ENCODE measurements at regions not wholly inside any gene's neighbourhood (a gene's known extent, or its start where the extent isn't known, plus 50 kb on each side); places are given as distances from the start of the nearest gene placed in this dataset.

- no peak overlapping the region for H3K4me2 ChIP-seq (ENCODE audit: low read length)
- H3K36me3 ChIP-seq (ENCODE audit: insufficient read depth, low read length): no peaks in the 10 kb centered on the region
- no peaks in the 10 kb centered on the region for H3K79me2 ChIP-seq (replicated peaks; ENCODE audit: insufficient read depth, low read length)
- H3K9me3 ChIP-seq (ENCODE audit: low read length): no peaks in the 10 kb centered on the region
- no peak overlapping the region for H3K9ac ChIP-seq (ENCODE audit: low read length)
- no peak overlapping the region for H3K27ac ChIP-seq (ENCODE audit: low read length)
- H3K9me2 ChIP-seq (ENCODE audit: insufficient read depth, low read length): no peaks in the 10 kb centered on the region
- no peak for TF ChIP-seq TAF1 (IDR thresholded peaks at IDR 0.05; ENCODE audit: low read depth)
- no peak for TF ChIP-seq RAD21 (conservative IDR thresholded peaks at IDR 0.05)
- TF ChIP-seq SMC3 (conservative IDR thresholded peaks at IDR 0.05; ENCODE audit: poor library complexity): no peak
- H3F3A ChIP-seq (ENCODE audit: insufficient read depth, low read length, poor library complexity, severe bottlenecking): no peaks in the 10 kb centered on the region
- no peak overlapping the region for H2AFZ ChIP-seq (ENCODE audit: low read depth, low read length)
- no peaks in the 10 kb centered on the region for H4K20me1 ChIP-seq (ENCODE audit: insufficient read depth)
- H3K4me3 ChIP-seq (ENCODE audit: low read length): no peak overlapping the region
- no peaks in the 10 kb centered on the region for H3K27me3 ChIP-seq (ENCODE audit: insufficient read depth, low read depth, low read length)
Measured at GRCh38 chr13:77975358-77976042, 56.9 kb upstream of the EDNRB start.

DNA sequence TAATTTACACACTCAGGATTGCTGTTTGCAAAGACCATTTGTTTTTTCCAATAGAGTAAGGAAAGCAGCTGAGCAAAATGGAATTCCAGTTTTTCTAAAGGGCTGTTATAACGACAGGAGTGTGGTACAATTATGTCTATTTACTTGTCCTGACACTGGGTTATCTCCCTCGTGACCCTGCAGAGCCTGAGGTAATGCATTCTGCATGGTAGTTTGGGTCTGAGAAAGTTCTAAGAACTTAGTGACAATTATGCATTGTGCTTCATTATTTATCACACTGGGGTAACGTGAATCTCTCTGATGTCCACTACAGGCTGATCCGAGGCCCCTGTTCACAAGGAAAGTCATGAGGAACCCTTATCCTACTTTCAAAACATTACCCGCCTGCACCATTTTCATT, 50.7 kb upstream of the EDNRB start:
- no peaks in the 10 kb centered on the region for H4K20me1 ChIP-seq (ENCODE audit: insufficient read depth)
- H3F3A ChIP-seq (ENCODE audit: insufficient read depth, low read length, poor library complexity, severe bottlenecking): no peaks in the 10 kb centered on the region
- H3K9me3 ChIP-seq (ENCODE audit: low read length): no peaks in the 10 kb centered on the region
- H3K27me3 ChIP-seq (ENCODE audit: insufficient read depth, low read depth, low read length): no peaks in the 10 kb centered on the region
- no peak overlapping the region for H3K27ac ChIP-seq (ENCODE audit: low read length)
- no peak overlapping the region for H3K4me3 ChIP-seq (ENCODE audit: low read length)
- TF ChIP-seq RAD21 (conservative IDR thresholded peaks at IDR 0.05): no peak
- TF ChIP-seq POLR2AphosphoS5 (IDR thresholded peaks at IDR 0.05): no peak
- TF ChIP-seq REST (IDR thresholded peaks at IDR 0.05; ENCODE audit: borderline replicate concordance): no peak
- no peak for TF ChIP-seq MXI1 (conservative IDR thresholded peaks at IDR 0.05; ENCODE audit: poor library complexity, severe bottlenecking)
- no peak for TF ChIP-seq SMC3 (conservative IDR thresholded peaks at IDR 0.05; ENCODE audit: poor library complexity)
- TF ChIP-seq EZH2 (IDR thresholded peaks at IDR 0.05; ENCODE audit: borderline replicate concordance, insufficient read depth, low read length, poor library complexity, severe bottlenecking): no peak
- no peak for TF ChIP-seq CTCF (IDR thresholded peaks at IDR 0.05; ENCODE audit: poor library complexity, severe bottlenecking)
- no peak for TF ChIP-seq TAF1 (IDR thresholded peaks at IDR 0.05; ENCODE audit: low read depth)
- no peak for TF ChIP-seq EP300 (conservative IDR thresholded peaks at IDR 0.05; ENCODE audit: poor library complexity, severe bottlenecking)
- H3K9ac ChIP-seq (ENCODE audit: low read length): no peak overlapping the region
- H3K36me3 ChIP-seq (ENCODE audit: insufficient read depth, low read length): no peaks in the 10 kb centered on the region
- H2AFZ ChIP-seq (ENCODE audit: low read depth, low read length): no peak overlapping the region
- H3K9me2 ChIP-seq (ENCODE audit: insufficient read depth, low read length): no peaks in the 10 kb centered on the region
- no peaks in the 10 kb centered on the region for H3K79me2 ChIP-seq (replicated peaks; ENCODE audit: insufficient read depth, low read length)
- no peak overlapping the region for H3K4me2 ChIP-seq (ENCODE audit: low read length)

Small RNAs in the stretch of these regions (small RNA-seq; reads per million reads assigned to genes)
- gene RNY3P3: 0.03 to 0.10 (median 0.08) reads per million in 3 experiments

All from neural cell (in vitro differentiated cells).